GM23248 (cell line): ENCODE measurements at regions not wholly inside any gene's neighbourhood (a gene's known extent, or its start where the extent isn't known, plus 50 kb on each side); places are given as distances from the start of the nearest gene placed in this dataset.

Experiments used
- DNase-seq: peaks from one replicate; pipeline ENCODE4 v3.0.0-alpha.2; 2015
- H2AFZ ChIP-seq: fragments of 200-600 bp; sonication (generic); 2 replicates; pipeline ENCODE4 v1.6.1; 2016; ENCODE audit warnings: antibody characterized with exemption
- H3F3A ChIP-seq: fragments of 200-600 bp; sonication (generic); 2 replicates; pipeline ENCODE4 v1.6.1; 2016; ENCODE audit warnings: mild to moderate bottlenecking, antibody characterized with exemption, mixed run types; ENCODE audit not compliant: insufficient read depth
- H3K27ac ChIP-seq: fragments of 200-600 bp; sonication (generic); 2 replicates; pipeline ENCODE4 v1.5.1; 2016; ENCODE audit warnings: mild to moderate bottlenecking
- H3K27me3 ChIP-seq: fragments of 200-600 bp; sonication (generic); replicated peaks from 2 replicates; pipeline ENCODE4 v1.6.1; 2016; ENCODE audit warnings: mild to moderate bottlenecking; ENCODE audit not compliant: insufficient read depth
- H3K36me3 ChIP-seq: fragments of 200-600 bp; sonication (generic); 2 replicates; pipeline ENCODE4 v1.6.1; 2016; ENCODE audit warnings: low read depth, mild to moderate bottlenecking
- H3K4me1 ChIP-seq: fragments of 200-600 bp; sonication (generic); 2 replicates; pipeline ENCODE4 v1.6.1; 2016; ENCODE audit warnings: mild to moderate bottlenecking; ENCODE audit not compliant: insufficient read depth
- H3K4me2 ChIP-seq: fragments of 200-600 bp; sonication (generic); one replicate; pipeline ENCODE4 v1.6.1; 2016; ENCODE audit warnings: mild to moderate bottlenecking; ENCODE audit not compliant: unreplicated experiment
- H3K4me3 ChIP-seq: fragments of 200-600 bp; sonication (generic); 2 replicates; pipeline ENCODE4 v1.5.1; 2016; ENCODE audit warnings: mild to moderate bottlenecking
- H3K79me2 ChIP-seq: fragments of 200-600 bp; sonication (generic); 2 replicates; pipeline ENCODE4 v1.6.1; 2016; ENCODE audit warnings: mild to moderate bottlenecking; ENCODE audit not compliant: insufficient read depth
- H3K9ac ChIP-seq: fragments of 200-600 bp; sonication (generic); 2 replicates; pipeline ENCODE4 v1.6.1; 2016; ENCODE audit warnings: mild to moderate bottlenecking
- H3K9me2 ChIP-seq: fragments of 200-600 bp; sonication (generic); 2 replicates; pipeline ENCODE4 v1.6.1; 2016; ENCODE audit warnings: mixed run types, mild to moderate bottlenecking, moderate library complexity; ENCODE audit not compliant: insufficient read depth
- H3K9me3 ChIP-seq: fragments of 200-600 bp; sonication (generic); one replicate; pipeline ENCODE4 v1.6.1; 2017; ENCODE audit warnings: low read depth
- H4K20me1 ChIP-seq: fragments of 200-600 bp; sonication (generic); 2 replicates; pipeline ENCODE4 v1.6.0; 2016; ENCODE audit not compliant: insufficient read depth
- EZH2 ChIP-seq: fragments of 200-600 bp; sonication (generic); IDR thresholded peaks from 2 replicates; pipeline ENCODE4 v1.6.1; 2018; ENCODE audit warnings: antibody characterized with exemption, mild to moderate bottlenecking; ENCODE audit not compliant: insufficient read depth, poor library complexity, severe bottlenecking
- EZH2phosphoT487 ChIP-seq: fragments of 200-600 bp; sonication (generic); IDR thresholded peaks from 2 replicates; pipeline ENCODE4 v1.6.1; 2018; ENCODE audit warnings: antibody characterized with exemption, moderate library complexity, mild to moderate bottlenecking, low read depth; ENCODE audit not compliant: insufficient read depth
- WGBS, 2 experiments: methylation state at CpG; one replicate each; pipeline ENCODE4 v1.1.6; 2015 to 2017; ENCODE audit warnings: low lambda C conversion rate in 2 of 2, low coverage in 1 of 2; ENCODE audit errors: missing lambda C conversion rate in 2 of 2; 5-methylcytosine and 5-hydroxymethylcytosine counted together
- in situ Hi-C: fragments of 300-500 bp; cut with MboI; formaldehyde crosslinking; loops from 2 replicates; pipeline ENCODE4 v1.15.0; 2020

DNA sequence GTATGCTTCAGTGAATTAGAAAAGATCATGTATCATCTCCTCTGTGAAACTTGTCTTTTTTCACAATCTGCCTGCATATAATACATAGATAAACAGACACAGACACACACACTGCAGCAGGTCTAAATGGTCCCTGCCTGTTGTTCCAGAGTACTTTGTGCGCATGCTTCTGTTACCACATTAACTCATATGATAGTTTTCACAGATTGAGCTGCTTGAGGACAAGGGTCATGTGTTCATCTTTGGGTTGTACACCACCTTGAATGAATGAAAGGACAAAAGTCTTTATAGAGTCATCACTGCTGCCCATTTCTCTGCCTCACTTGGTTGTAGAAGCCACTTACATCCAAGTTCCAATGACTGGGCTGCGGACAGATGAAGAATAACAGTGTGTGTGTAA is 72.7 kb upstream of the GLS start:
- Histone ChIP-seq H3K27me3 (no peaks in the 10 kb centered on the region), H3K9me3 (no peaks in the 10 kb centered on the region), H3K4me2 (no peak overlapping the region), H3F3A (no peaks in the 10 kb centered on the region), H3K9me2 (no peaks in the 10 kb centered on the region), H4K20me1 (no peaks in the 10 kb centered on the region), H3K4me1 (peaks cover 30% of the 10 kb centered on the region), H3K36me3 (no peaks in the 10 kb centered on the region), H2AFZ (no peak overlapping the region; the same call in 1 of the 2 replicates), H3K79me2 (no peaks in the 10 kb centered on the region), H3K4me3 (no peak overlapping the region), H3K9ac (no peak overlapping the region), H3K27ac (no peak overlapping the region)
- in situ Hi-C loops = no loop called here
- no peak for DNase-seq
- 96 to 97% methylated on average over 2 of the region's 2 CpGs for WGBS, 2 experiments
- TF ChIP-seq EZH2 (no peak), EZH2phosphoT487 (no peak)

DNA sequence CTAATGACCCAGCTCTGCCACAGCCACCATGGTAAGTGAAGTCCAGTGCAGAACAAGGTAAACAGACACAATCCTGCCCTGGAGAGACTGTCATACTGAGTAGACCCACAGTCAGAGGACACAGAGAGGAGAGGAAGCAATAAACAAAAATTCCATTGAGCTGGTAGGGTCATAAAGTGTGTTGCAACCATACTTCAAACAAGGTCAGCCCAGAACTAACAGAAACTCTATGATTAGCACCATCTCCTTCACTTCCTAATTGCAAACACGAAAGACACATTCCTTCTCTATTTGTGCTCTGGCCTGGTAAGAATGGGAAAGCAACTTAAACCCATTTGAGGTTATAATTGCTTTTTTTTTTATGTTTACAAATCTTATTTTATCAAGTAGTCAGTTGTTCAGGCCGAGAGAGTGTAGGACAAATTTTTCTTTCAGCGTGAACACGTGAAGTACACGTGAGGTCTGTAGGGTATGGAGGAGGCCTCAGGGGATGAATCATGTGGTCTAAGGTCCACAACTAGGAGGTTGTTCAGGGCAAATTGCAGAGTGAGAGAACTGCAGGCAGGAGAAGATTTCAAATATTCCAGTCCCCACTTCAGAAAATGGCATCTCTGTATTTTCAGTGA is 71.4 kb upstream of the GLS start:
- in situ Hi-C loops = no loop called here
- WGBS, 2 experiments = 90% methylated on average over 5 of the region's 5 CpGs
- no peak overlapping the region for H3K4me2 ChIP-seq

DNA sequence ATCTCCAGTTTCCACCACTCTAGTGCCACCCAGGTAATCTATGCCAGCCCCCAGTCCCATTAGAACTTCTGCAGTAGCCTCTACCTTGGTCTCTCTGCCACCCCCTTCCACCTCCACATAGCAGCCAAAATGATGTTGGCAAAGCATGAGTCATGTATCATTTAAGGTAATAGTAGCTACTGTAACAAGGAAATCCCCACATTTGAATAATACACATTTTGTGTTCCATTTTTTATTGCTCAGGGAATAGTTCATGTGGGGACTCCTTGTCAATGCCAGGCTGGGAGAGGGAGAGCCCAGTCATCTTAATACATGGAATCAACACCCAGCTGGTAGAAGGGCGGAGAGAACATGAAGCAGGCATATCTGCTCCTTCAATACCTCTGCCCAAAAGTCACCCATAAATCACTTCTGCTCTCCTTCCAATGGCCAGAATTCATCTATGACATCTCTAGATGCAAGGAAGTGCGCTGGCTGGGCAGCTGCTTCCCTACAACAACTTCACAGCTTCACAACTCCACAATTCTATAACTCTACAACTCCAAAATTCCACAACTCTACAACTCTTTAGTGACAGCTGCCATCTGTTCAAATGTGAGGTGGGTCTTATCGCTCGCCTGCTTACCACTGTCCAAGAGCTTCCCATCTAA is 70.6 kb upstream of the GLS start:
- Histone ChIP-seq H3K4me2 (no peak overlapping the region), H3K27ac (no peak overlapping the region), H3K4me1 (peaks cover 36% of the 10 kb centered on the region), H3K4me3 (no peak overlapping the region), H3K79me2 (no peaks in the 10 kb centered on the region), H2AFZ (no peak overlapping the region), H4K20me1 (no peaks in the 10 kb centered on the region), H3K36me3 (no peaks in the 10 kb centered on the region), H3K27me3 (no peaks in the 10 kb centered on the region), H3K9me3 (no peaks in the 10 kb centered on the region), H3K9me2 (peaks cover 9% of the 10 kb centered on the region; the same call in 1 of the 2 replicates), H3K9ac (no peak overlapping the region), H3F3A (peaks cover 5% of the 10 kb centered on the region; the same call in 1 of the 2 replicates)
- 73 to 84% methylated on average over 4 of the region's 4 CpGs for WGBS, 2 experiments
- in situ Hi-C loops = no loop called here
- TF ChIP-seq EZH2phosphoT487 = no peak
- no peak for TF ChIP-seq EZH2
- DNase-seq = no peak

More for the DNA sequence above, 71.4 kb upstream of the GLS start:
- Histone ChIP-seq H3K9me3 (no peaks in the 10 kb centered on the region), H3K79me2 (no peaks in the 10 kb centered on the region), H3F3A (peaks cover 5% of the 10 kb centered on the region; the same call in 1 of the 2 replicates), H3K27ac (no peak overlapping the region), H3K27me3 (no peaks in the 10 kb centered on the region), H4K20me1 (no peaks in the 10 kb centered on the region), H3K36me3 (no peaks in the 10 kb centered on the region), H3K9ac (no peak overlapping the region), H3K9me2 (0 out of 2 replicates have a peak, but pooled peaks cover 2% of the 10 kb centered on the region), H2AFZ (no peak overlapping the region), H3K4me3 (no peak overlapping the region), H3K4me1 (peaks cover 36% of the 10 kb centered on the region)
- TF ChIP-seq EZH2phosphoT487 = no peak
- TF ChIP-seq EZH2 = no peak
- no peak for DNase-seq

DNA sequence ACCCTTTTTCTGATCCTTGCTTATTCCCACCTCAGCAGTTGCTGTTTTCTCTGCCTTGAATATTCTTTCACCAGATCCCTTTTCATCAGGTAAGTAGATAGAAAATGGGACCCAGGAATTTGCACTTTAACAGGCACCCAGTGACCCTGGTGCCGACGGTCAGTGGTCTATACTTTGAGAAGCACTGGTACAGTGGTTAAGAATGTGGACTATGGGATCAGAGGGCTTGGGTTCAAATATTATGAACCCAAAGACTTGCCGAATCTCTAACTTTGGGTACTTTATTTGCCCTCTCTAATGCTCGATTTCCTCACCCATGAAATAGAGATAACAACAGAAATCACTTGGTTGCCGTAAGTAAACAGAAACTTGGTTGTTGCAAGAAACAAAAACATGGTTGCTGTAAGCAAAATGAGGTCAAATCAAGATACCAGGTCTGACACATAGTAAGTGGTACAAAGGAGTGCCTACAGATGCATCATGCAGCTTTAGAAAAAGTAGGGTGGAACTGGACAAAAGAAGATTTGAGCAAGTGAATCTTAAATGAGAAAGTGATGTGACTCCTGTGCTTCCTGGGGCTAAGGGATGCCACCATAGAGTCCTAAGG is 69.5 kb upstream of the GLS start:
- H3K79me2 ChIP-seq = no peaks in the 10 kb centered on the region
- no peak overlapping the region for H2AFZ ChIP-seq
- no peaks in the 10 kb centered on the region for H3K27me3 ChIP-seq
- H4K20me1 ChIP-seq = no peaks in the 10 kb centered on the region
- in situ Hi-C loops = no loop called here
- no peak overlapping the region for H3K9ac ChIP-seq
- 63 to 66% methylated on average over 5 of the region's 5 CpGs for WGBS, 2 experiments
- H3K4me2 ChIP-seq = no peak overlapping the region
- TF ChIP-seq EZH2phosphoT487 = no peak
- no peak for TF ChIP-seq EZH2
- H3K9me2 ChIP-seq = peaks cover 9% of the 10 kb centered on the region; the same call in 1 of the 2 replicates
- no peak overlapping the region for H3K27ac ChIP-seq
- no peaks in the 10 kb centered on the region for H3K36me3 ChIP-seq
- peaks cover 5% of the 10 kb centered on the region; the same call in 1 of the 2 replicates for H3F3A ChIP-seq
- no peak for DNase-seq
- H3K4me3 ChIP-seq = no peak overlapping the region
- H3K9me3 ChIP-seq = no peaks in the 10 kb centered on the region
- peaks cover 36% of the 10 kb centered on the region for H3K4me1 ChIP-seq
